ENCODE measurements at regions not wholly inside any gene's neighbourhood (a gene's known extent, or its start where the extent isn't known, plus 50 kb on each side); places are given as distances from the start of the nearest gene placed in this dataset.

GRCh38 chr6:103404799-103405198 is 1454.9 kb downstream of the HACE1 start:
- TF ChIP-seq POLR2A (IDR thresholded peaks at IDR 0.05) = no peak
- TF ChIP-seq CTCF (IDR thresholded peaks at IDR 0.05) = no peak
